Body of pancreas (tissue), 4 donors: ENCODE measurements at regions not wholly inside any gene's neighbourhood (a gene's known extent, or its start where the extent isn't known, plus 50 kb on each side); places are given as distances from the start of the nearest gene placed in this dataset.

ENCODE experiments used
- POLR2A ChIP-seq, 3 donors: fragments of 450-650 bp; IDR thresholded peaks; one replicate each; pipeline ENCODE4 v1.6.1; 2016; ENCODE audit warnings: antibody characterized with exemption in 3 of 3, mild to moderate bottlenecking in 2 of 3
- TF ChIP-seq, protein P1 (sequence below), 7 experiments: fragments of 450-650 bp in 4 of 7; fragments of 200-600 bp in 3 of 7; sonication (generic) in 3 of 7; IDR thresholded peaks; one replicate each; pipeline ENCODE4 v1.5.1; 2016 to 2019; ENCODE audit warnings: antibody characterized with exemption in 7 of 7

DNA sequence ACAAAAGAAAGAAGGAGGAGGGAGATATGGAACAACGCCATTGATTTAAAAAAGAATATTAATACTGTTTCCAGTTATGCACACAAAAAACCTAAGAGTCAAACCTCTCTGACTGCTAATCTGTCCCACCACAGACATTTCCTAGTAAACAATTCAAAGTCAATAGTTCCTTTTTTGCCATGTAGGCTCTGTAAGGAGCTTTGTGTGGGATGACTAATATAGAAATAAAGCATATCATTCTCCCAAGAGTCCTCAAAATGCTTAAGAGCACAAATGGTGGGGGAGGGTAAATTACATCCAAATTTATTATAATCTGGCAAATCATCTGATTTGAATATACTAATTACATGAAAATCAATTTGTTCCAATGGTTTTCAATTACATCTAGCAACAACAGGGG lies 155.9 kb upstream of the CNTN4 start:
- TF ChIP-seq, protein P1, sequence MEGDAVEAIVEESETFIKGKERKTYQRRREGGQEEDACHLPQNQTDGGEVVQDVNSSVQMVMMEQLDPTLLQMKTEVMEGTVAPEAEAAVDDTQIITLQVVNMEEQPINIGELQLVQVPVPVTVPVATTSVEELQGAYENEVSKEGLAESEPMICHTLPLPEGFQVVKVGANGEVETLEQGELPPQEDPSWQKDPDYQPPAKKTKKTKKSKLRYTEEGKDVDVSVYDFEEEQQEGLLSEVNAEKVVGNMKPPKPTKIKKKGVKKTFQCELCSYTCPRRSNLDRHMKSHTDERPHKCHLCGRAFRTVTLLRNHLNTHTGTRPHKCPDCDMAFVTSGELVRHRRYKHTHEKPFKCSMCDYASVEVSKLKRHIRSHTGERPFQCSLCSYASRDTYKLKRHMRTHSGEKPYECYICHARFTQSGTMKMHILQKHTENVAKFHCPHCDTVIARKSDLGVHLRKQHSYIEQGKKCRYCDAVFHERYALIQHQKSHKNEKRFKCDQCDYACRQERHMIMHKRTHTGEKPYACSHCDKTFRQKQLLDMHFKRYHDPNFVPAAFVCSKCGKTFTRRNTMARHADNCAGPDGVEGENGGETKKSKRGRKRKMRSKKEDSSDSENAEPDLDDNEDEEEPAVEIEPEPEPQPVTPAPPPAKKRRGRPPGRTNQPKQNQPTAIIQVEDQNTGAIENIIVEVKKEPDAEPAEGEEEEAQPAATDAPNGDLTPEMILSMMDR (IDR thresholded peaks at IDR 0.05): no peak
- TF ChIP-seq POLR2A (IDR thresholded peaks at IDR 0.05): no peak
